ENCODE measurements at regions not wholly inside any gene's neighbourhood (a gene's known extent, or its start where the extent isn't known, plus 50 kb on each side); places are given as distances from the start of the nearest gene placed in this dataset.

DNA sequence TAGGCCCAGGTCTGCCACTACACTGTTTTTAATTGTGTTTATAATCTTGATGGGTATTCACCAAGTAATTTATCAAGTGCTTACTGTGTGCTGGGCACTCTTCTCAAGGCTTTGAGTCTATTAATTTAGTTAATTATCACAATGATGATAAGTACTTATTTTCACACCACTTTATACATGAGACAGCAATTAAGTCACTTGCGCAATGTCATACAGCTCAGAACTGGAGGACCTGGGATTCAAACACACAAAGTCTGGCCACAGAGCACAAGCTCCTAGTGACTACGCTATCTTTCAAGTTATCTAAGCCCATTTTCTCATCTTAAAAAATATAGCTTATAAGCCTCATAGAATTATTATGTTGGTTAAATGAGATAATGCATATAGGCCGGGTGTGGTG lies 85.0 kb downstream of the LLPH start:
- TF ChIP-seq, protein P1, sequence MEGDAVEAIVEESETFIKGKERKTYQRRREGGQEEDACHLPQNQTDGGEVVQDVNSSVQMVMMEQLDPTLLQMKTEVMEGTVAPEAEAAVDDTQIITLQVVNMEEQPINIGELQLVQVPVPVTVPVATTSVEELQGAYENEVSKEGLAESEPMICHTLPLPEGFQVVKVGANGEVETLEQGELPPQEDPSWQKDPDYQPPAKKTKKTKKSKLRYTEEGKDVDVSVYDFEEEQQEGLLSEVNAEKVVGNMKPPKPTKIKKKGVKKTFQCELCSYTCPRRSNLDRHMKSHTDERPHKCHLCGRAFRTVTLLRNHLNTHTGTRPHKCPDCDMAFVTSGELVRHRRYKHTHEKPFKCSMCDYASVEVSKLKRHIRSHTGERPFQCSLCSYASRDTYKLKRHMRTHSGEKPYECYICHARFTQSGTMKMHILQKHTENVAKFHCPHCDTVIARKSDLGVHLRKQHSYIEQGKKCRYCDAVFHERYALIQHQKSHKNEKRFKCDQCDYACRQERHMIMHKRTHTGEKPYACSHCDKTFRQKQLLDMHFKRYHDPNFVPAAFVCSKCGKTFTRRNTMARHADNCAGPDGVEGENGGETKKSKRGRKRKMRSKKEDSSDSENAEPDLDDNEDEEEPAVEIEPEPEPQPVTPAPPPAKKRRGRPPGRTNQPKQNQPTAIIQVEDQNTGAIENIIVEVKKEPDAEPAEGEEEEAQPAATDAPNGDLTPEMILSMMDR (IDR thresholded peaks at IDR 0.05): no peak
- TF ChIP-seq EP300 (IDR thresholded peaks at IDR 0.05) (no peak), POLR2A (IDR thresholded peaks at IDR 0.05) (no peak)
